ENCODE measurements at regions not wholly inside any gene's neighbourhood (a gene's known extent, or its start where the extent isn't known, plus 50 kb on each side); places are given as distances from the start of the nearest gene placed in this dataset.

GRCh38 chr12:68482660-68483059 lies 128.0 kb upstream of the RAP1B start:
- TF ChIP-seq CTCF (IDR thresholded peaks at IDR 0.05 in 4 of 5, conservative IDR thresholded peaks at IDR 0.05 in 1 of 5) (no peak), POLR2A (IDR thresholded peaks at IDR 0.05) (no peak)
